Pancreas (tissue), 10 donors: ENCODE measurements at regions not wholly inside any gene's neighbourhood (a gene's known extent, or its start where the extent isn't known, plus 50 kb on each side); places are given as distances from the start of the nearest gene placed in this dataset.

Experiments used
- ATAC-seq, 4 donors: fragments of 200-7000 bp; cut with Tn5 transposase; one replicate each; pipeline versions ENCODE4 v1.8.0 to v1.9.1; 2020; ENCODE audit warnings: mild to moderate bottlenecking in 4 of 4, moderate library complexity in 4 of 4
- DNase-seq, 6 donors: peaks; one replicate each; pipeline ENCODE4 v3.0.0-alpha.2; 2020
- FAIRE-seq: peaks from 2 replicates; lab custom pipeline; 2012; peaks lifted over from hg19 to GRCh38; lab: Jason Lieb, UNC
- H3K27ac ChIP-seq, 4 donors: fragments of 200-600 bp; sonication (generic); 1 replicate in 3 of 4; 2 replicates in 1 of 4; pipeline versions ENCODE4 v1.5.0 to v1.8.0; 2020
- H3K27me3 ChIP-seq, 4 donors: fragments of 200-600 bp; one replicate each; pipeline ENCODE4 v1.8.0; 2021
- H3K36me3 ChIP-seq, 3 donors: fragments of 200-600 bp; sonication (generic) in 1 of 3; one replicate each; pipeline versions ENCODE4 v1.5.0 to v1.8.0; 2020 to 2021
- H3K4me1 ChIP-seq, 3 donors: fragments of 200-600 bp; one replicate each; pipeline ENCODE4 v1.8.0; 2021
- H3K4me3 ChIP-seq, 4 donors: fragments of 200-600 bp; sonication (generic) in 2 of 4; one replicate each; pipeline versions ENCODE4 v1.5.0 to v1.8.0; 2020 to 2021
- H3K9me3 ChIP-seq, 4 donors: fragments of 200-600 bp; one replicate each; pipeline ENCODE4 v1.8.0; 2021
- WGBS, 2 donors: extraction: QIAGEN DNeasy Blood & Tissue Kit; methylation state at CpG; one replicate each; pipeline ENCODE4 v1.1.7; 2013; 5-methylcytosine and 5-hydroxymethylcytosine counted together
- intact Hi-C, 3 donors: fragments of 100-400 bp; cut with DNase I; formaldehyde crosslinking; loops; one replicate each; pipeline versions ENCODE4 v1.11.1 to v1.14.2; 2022
- TF ChIP-seq, protein P1 (sequence below), 4 donors: fragments of 200-600 bp; sonication (generic) in 3 of 4; IDR thresholded peaks; one replicate each; pipeline versions ENCODE4 v1.5.0 to v1.8.0; 2021; ENCODE audit warnings: antibody characterized with exemption in 4 of 4
- donor health status: healthy with polysubstance abuse.
- donor health status: DM: no; HTN: no; CAD: no; lungs with moderate emphysema.
- donor health status: DM: no; HTN: no; CAD: no.
- donor health status: control.
- donor health status: control.
- donor health status: Bipolar disorder and iron deficiency.
- donor health status: DM: yes; HTN: yes; CAD: no.
- donor health status: DM: no; HTN: no; CAD: no.
- donor health status: DM: no; HTN: no; CAD: no.
- donor health status: DM: yes; HTN: yes; CAD: no.

- Histone ChIP-seq H3K9me3 (no peaks in the 10 kb centered on the region), H3K4me3 (no peak overlapping the region), H3K27ac (no peak overlapping the region), H3K27me3 (no peaks in the 10 kb centered on the region), H3K36me3 (no peaks in the 10 kb centered on the region), H3K4me1 (no peaks in the 10 kb centered on the region)
- intact Hi-C loops, result no loop called here
- no peak for ATAC-seq
- TF ChIP-seq, protein P1, sequence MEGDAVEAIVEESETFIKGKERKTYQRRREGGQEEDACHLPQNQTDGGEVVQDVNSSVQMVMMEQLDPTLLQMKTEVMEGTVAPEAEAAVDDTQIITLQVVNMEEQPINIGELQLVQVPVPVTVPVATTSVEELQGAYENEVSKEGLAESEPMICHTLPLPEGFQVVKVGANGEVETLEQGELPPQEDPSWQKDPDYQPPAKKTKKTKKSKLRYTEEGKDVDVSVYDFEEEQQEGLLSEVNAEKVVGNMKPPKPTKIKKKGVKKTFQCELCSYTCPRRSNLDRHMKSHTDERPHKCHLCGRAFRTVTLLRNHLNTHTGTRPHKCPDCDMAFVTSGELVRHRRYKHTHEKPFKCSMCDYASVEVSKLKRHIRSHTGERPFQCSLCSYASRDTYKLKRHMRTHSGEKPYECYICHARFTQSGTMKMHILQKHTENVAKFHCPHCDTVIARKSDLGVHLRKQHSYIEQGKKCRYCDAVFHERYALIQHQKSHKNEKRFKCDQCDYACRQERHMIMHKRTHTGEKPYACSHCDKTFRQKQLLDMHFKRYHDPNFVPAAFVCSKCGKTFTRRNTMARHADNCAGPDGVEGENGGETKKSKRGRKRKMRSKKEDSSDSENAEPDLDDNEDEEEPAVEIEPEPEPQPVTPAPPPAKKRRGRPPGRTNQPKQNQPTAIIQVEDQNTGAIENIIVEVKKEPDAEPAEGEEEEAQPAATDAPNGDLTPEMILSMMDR (IDR thresholded peaks at IDR 0.05), result no peak
- 44 to 68% methylated on average over 5 of the region's 5 CpGs for WGBS, 2 donors
- DNase-seq, result no peak
- no peak for FAIRE-seq
Measured at GRCh38 chr5:98103807-98104206, 669.7 kb upstream of the RGMB start.

- no peak for ATAC-seq
- Histone ChIP-seq H3K9me3 (no peaks in the 10 kb centered on the region), H3K36me3 (no peaks in the 10 kb centered on the region), H3K4me1 (no peaks in the 10 kb centered on the region), H3K27me3 (no peaks in the 10 kb centered on the region), H3K27ac (no peak overlapping the region), H3K4me3 (no peak overlapping the region)
- 60 to 74% methylated on average over 3 of the region's 3 CpGs for WGBS, 2 donors
- DNase-seq, result no peak
- no peak for FAIRE-seq
- TF ChIP-seq, protein P1 (IDR thresholded peaks at IDR 0.05), result no peak
- intact Hi-C loops, result no loop called here
Measured at GRCh38 chr5:98104454-98105188, 668.8 kb upstream of the RGMB start.

- H3K27me3 ChIP-seq, result no peaks in the 10 kb centered on the region
- FAIRE-seq (no peak), ATAC-seq (no peak), DNase-seq (no peak)
- H3K9me3 ChIP-seq, result no peaks in the 10 kb centered on the region
- TF ChIP-seq, protein P1 (IDR thresholded peaks at IDR 0.05), result no peak
- 70 to 72% methylated on average over 6 of the region's 6 CpGs for WGBS, 2 donors
- intact Hi-C loops, result no loop called here
- H3K36me3 ChIP-seq, result no peaks in the 10 kb centered on the region
- H3K4me3 ChIP-seq, result no peak overlapping the region
- no peak overlapping the region for H3K27ac ChIP-seq
- H3K4me1 ChIP-seq, result no peaks in the 10 kb centered on the region
Measured at GRCh38 chr5:98105681-98106080, 667.8 kb upstream of the RGMB start.

- intact Hi-C loops, result no loop called here
Measured at GRCh38 chr5:98106116-98107031, 667.1 kb upstream of the RGMB start.

More at GRCh38 chr5:98106116-98107031, 667.1 kb upstream of the RGMB start:
- ATAC-seq, result no peak
- H3K36me3 ChIP-seq, result no peaks in the 10 kb centered on the region
- no peak for DNase-seq
- no peak overlapping the region for H3K4me3 ChIP-seq
- no peaks in the 10 kb centered on the region for H3K9me3 ChIP-seq
- no peaks in the 10 kb centered on the region for H3K4me1 ChIP-seq
- whole genome bisulfite sequencing, 2 donors, result 62 to 71% methylated on average over 4 of the region's 4 CpGs
- no peaks in the 10 kb centered on the region for H3K27me3 ChIP-seq
- FAIRE-seq, result no peak
- no peak overlapping the region for H3K27ac ChIP-seq
- TF ChIP-seq, protein P1 (IDR thresholded peaks at IDR 0.05), result no peak
